ENCODE measurements at regions not wholly inside any gene's neighbourhood (a gene's known extent, or its start where the extent isn't known, plus 50 kb on each side); places are given as distances from the start of the nearest gene placed in this dataset.

DNA sequence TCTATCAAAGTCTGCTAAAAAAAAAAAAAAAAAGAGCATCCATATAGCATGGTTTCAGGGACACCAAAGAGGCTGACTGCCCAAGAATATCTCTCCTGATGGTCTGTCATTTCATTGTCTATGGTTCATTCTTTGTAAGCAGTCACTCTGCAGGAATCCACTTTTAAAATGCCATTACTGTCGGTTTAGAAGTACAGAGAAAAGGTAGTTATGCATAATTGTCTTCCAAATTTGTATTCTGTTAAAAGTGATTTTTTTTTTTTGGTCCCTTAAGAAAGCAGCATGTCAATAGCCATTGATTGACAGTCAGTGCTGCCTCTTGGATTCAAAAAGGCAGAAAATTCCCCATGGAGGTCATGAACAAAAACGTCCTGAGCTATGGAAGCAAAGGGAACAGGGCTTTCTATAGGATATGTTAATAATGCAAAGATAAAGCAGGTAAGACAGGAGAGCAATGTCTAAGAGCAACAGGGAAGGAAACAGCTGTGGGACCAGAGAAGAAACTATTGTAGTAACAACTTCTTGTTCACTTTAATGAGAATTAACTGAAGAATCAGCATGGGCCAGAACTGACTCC, 245.8 kb downstream of the TMX3 start:
- Histone ChIP-seq H3K79me2 (ENCODE audit: control insufficient read depth in 1 of 2, insufficient read depth in 2 of 2, low read length in 2 of 2) (no peaks in the 10 kb centered on the region), H2AK5ac (ENCODE audit: low read depth, low read length) (no peak overlapping the region), H3K36me3 (ENCODE audit: control insufficient read depth in 2 of 4, insufficient read depth in 4 of 4, low read length in 3 of 4) (no peaks in the 10 kb centered on the region), H3K9me3 (ENCODE audit: insufficient read depth in 2 of 2, low read depth in 1 of 2, low read length in 1 of 2) (no peaks in the 10 kb centered on the region), H4K8ac (ENCODE audit: extremely low read depth, insufficient read depth, low read length) (no peak overlapping the region), H4K5ac (ENCODE audit: insufficient read length, low read depth, low read length) (no peak overlapping the region), H3K27ac (ENCODE audit: low read depth, low read length) (no peak overlapping the region), H2BK12ac (ENCODE audit: low read depth, low read length) (no peak overlapping the region), H3K23me2 (ENCODE audit: low read depth, low read length) (no peaks in the 10 kb centered on the region), H3K14ac (ENCODE audit: insufficient read length) (no peak overlapping the region), H2BK5ac (ENCODE audit: low read depth, low read length) (no peak overlapping the region), H3K4me3 (ENCODE audit: extremely low read depth in 1 of 4, insufficient read depth in 2 of 4, low read depth in 3 of 4, low read length in 4 of 4) (no peak overlapping the region), H2BK120ac (replicated peaks; ENCODE audit: low read depth, low read length) (no peak overlapping the region), H3K4me1 (replicated peaks in 1 of 4; ENCODE audit: control insufficient read depth in 3 of 4, insufficient read depth in 4 of 4, low read length in 3 of 4) (no peaks in the 10 kb centered on the region), H4K20me1 (replicated peaks in 1 of 2; ENCODE audit: control insufficient read depth in 1 of 2, insufficient read depth in 2 of 2, low read length in 2 of 2) (no peaks in the 10 kb centered on the region), H3K79me1 (ENCODE audit: low read depth, low read length) (no peaks in the 10 kb centered on the region), H3K4me2 (ENCODE audit: insufficient read depth in 1 of 2, low read depth in 2 of 2, low read length in 2 of 2) (no peak overlapping the region; a peak in 1 of 4 replicates), H3K18ac (ENCODE audit: extremely low read depth, low read length) (no peak overlapping the region), H3K23ac (ENCODE audit: insufficient read length) (no peak overlapping the region), H3K4ac (replicated peaks; ENCODE audit: insufficient read length, low read depth, low read length) (no peak overlapping the region), H3K56ac (replicated peaks; ENCODE audit: insufficient read length, low read depth, low read length) (no peak overlapping the region), H2BK20ac (ENCODE audit: low read length) (no peak overlapping the region), H3K9ac (replicated peaks in 1 of 4; ENCODE audit: extremely low read depth in 1 of 4, low read depth in 3 of 4, low read length in 3 of 4) (no peak overlapping the region), H3K27me3 (replicated peaks in 1 of 4; ENCODE audit: control insufficient read depth in 3 of 4, extremely low read depth in 1 of 4, insufficient read depth in 3 of 4, low read length in 3 of 4) (no peaks in the 10 kb centered on the region), H2AFZ (ENCODE audit: low read length) (no peak overlapping the region), H2BK15ac (ENCODE audit: low read length) (no peak overlapping the region), H4K91ac (replicated peaks; ENCODE audit: insufficient read length, low read length) (no peak overlapping the region)
- FAIRE-seq (no peak), DNase-seq (ENCODE audit: low read depth in 1 of 2, low spot score in 2 of 2) (no peak)
- 44% methylated on average over 2 of the region's 2 CpGs; no CpG with 5 or more reads in 1 of the 2 experiments for WGBS, 2 experiments (ENCODE audit: extremely low coverage in 1 of 2, insufficient coverage in 1 of 2, insufficient read length in 1 of 2, insufficient replicate concordance in 2 of 2, low coverage in 1 of 2, low lambda C conversion rate in 2 of 2, missing lambda C conversion rate in 1 of 2)
- ChIA-PET CTCF (ENCODE audit: partially characterized antibody) (no interaction called here), POLR2A (ENCODE audit: partially characterized antibody) (no interaction called here)
- no peak for TF ChIP-seq RNF2 (IDR thresholded peaks at IDR 0.05; ENCODE audit: borderline replicate concordance, low read depth, low read length, missing control alignments, poor library complexity, severe bottlenecking)
